Caco-2 (cell line): ENCODE measurements at regions not wholly inside any gene's neighbourhood (a gene's known extent, or its start where the extent isn't known, plus 50 kb on each side); places are given as distances from the start of the nearest gene placed in this dataset.

Experiments
- BruUV-seq: library from RNA; stranded (reverse); fragments of 400-500 nt; replicated peaks from 2 replicates; lab custom pipeline; 2021; lab: Mats Ljungman, UMichigan
- CTCF ChIA-PET: fragments of 300-600 bp; sonication (Branson Sonifier 250); formaldehyde crosslinking; loops from one replicate; lab custom pipeline; 2022; ENCODE audit warnings: antibody characterized with exemption; lab: Charles Lee
- POLR2A ChIA-PET: fragments of 300-600 bp; sonication (Branson Sonifier 250); formaldehyde crosslinking; loops from one replicate; lab custom pipeline; 2022; ENCODE audit warnings: antibody characterized with exemption; lab: Charles Lee
- DNase-seq, 2 experiments: peaks; one replicate each; pipeline versions ENCODE4 v3.0.0 to v3.0.0-alpha.2; 2020 to 2022
- H3K27me3 ChIP-seq: replicated peaks from 2 replicates; pipeline ENCODE4 v1.6.0; 2011; ENCODE audit warnings: low read length; ENCODE audit not compliant: control insufficient read depth, insufficient read depth
- H3K36me3 ChIP-seq: 2 replicates; pipeline ENCODE4 v1.5.1; 2011; ENCODE audit warnings: low read length; ENCODE audit not compliant: control insufficient read depth, insufficient read depth
- H3K4me1 ChIP-seq: fragments of 250-450 bp; sonication (Bioruptor Pico); 2 replicates; pipeline ENCODE4 v1.5.1; 2020; ENCODE audit warnings: mild to moderate bottlenecking
- H3K4me3 ChIP-seq: 2 replicates; pipeline ENCODE4 v1.5.1; 2011; ENCODE audit warnings: low read depth, mild to moderate bottlenecking, control low read depth, low read length
- H3K9me3 ChIP-seq: fragments of 250-450 bp; sonication (Bioruptor Pico); 2 replicates; pipeline ENCODE4 v1.5.1; 2020; ENCODE audit warnings: mild to moderate bottlenecking, moderate library complexity
- H3K27ac Mint-ChIP-seq: one replicate; pipeline ENCODE4 v1.8.0; 2022; ENCODE audit warnings: mixed read lengths; ENCODE audit not compliant: unreplicated experiment
- H3K27me3 Mint-ChIP-seq: one replicate; pipeline ENCODE4 v1.8.0; 2022; ENCODE audit warnings: mixed read lengths; ENCODE audit not compliant: insufficient read depth, unreplicated experiment
- H3K36me3 Mint-ChIP-seq: one replicate; pipeline ENCODE4 v1.8.0; 2022; ENCODE audit warnings: mild to moderate bottlenecking, mixed read lengths; ENCODE audit not compliant: insufficient read depth, unreplicated experiment
- H3K4me1 Mint-ChIP-seq: one replicate; pipeline ENCODE4 v1.8.0; 2022; ENCODE audit warnings: low read depth, mixed read lengths; ENCODE audit not compliant: unreplicated experiment
- H3K4me3 Mint-ChIP-seq: one replicate; pipeline ENCODE4 v1.8.0; 2022; ENCODE audit warnings: mild to moderate bottlenecking, moderate library complexity, mixed read lengths; ENCODE audit not compliant: unreplicated experiment
- H3K9me3 Mint-ChIP-seq: one replicate; pipeline ENCODE4 v1.8.0; 2022; ENCODE audit warnings: mixed read lengths; ENCODE audit not compliant: unreplicated experiment
- CTCF ChIP-seq, 2 experiments: fragments of 200-600 bp in 1 of 2; IDR thresholded peaks; 1 replicate in 1 of 2; 2 replicates in 1 of 2; pipeline versions ENCODE4 v1.5.1 to v1.8.0; 2011 to 2022; ENCODE audit warnings: antibody characterized with exemption in 1 of 2, control low read depth in 1 of 2, inconsistent platforms in 1 of 2, low read depth in 1 of 2, low read length in 1 of 2, mild to moderate bottlenecking in 1 of 2, moderate library complexity in 1 of 2; ENCODE audit not compliant: insufficient read depth in 1 of 2, severe bottlenecking in 1 of 2, unreplicated experiment in 1 of 2
- intact Hi-C: fragments of 100-400 bp; cut with micrococcal nuclease; formaldehyde crosslinking; loops from one replicate; pipeline ENCODE4 v1.10.0; 2022; ENCODE audit not compliant: unreplicated experiment

- no peaks in the 10 kb centered on the region for H3K36me3 ChIP-seq
- TF ChIP-seq CTCF (IDR thresholded peaks at IDR 0.05; ENCODE audit: insufficient read depth in 1 of 2, low read depth in 1 of 2, low read length in 1 of 2, severe bottlenecking in 1 of 2, unreplicated experiment in 1 of 2) = no peak
- H3K4me3 Mint-ChIP-seq = no peak overlapping the region
- H3K9me3 Mint-ChIP-seq = no peaks in the 10 kb centered on the region
- H3K27ac Mint-ChIP-seq = no peak overlapping the region
- ChIA-PET POLR2A (no interaction called here), CTCF (interaction anchor here (1.0 kb wide), 1 partner anchor 10 kb away, joined by 5 read pairs; no protein-coding TSS in a partner anchor)
- no peaks in the 10 kb centered on the region for H3K9me3 ChIP-seq
- H3K27me3 Mint-ChIP-seq = peaks cover 35% of the 10 kb centered on the region
- H3K36me3 Mint-ChIP-seq = no peaks in the 10 kb centered on the region
- intact Hi-C loops = no loop called here
- DNase-seq = no peak
- H3K4me3 ChIP-seq = no peak overlapping the region
- no peaks in the 10 kb centered on the region for H3K4me1 ChIP-seq
- no TSS peak for BruUV-seq
- H3K27me3 ChIP-seq = no peaks in the 10 kb centered on the region; the same call in 1 of the 2 replicates
- H3K4me1 Mint-ChIP-seq = no peaks in the 10 kb centered on the region
These were observed 204.5 kb downstream of the BRD1 start for GRCh38 chr22:49623176-49623575.

- no peak for TF ChIP-seq CTCF (IDR thresholded peaks at IDR 0.05; ENCODE audit: insufficient read depth in 1 of 2, low read depth in 1 of 2, low read length in 1 of 2, severe bottlenecking in 1 of 2, unreplicated experiment in 1 of 2)
- Mint-ChIP-seq H3K27ac (no peak overlapping the region), H3K36me3 (no peaks in the 10 kb centered on the region), H3K4me3 (no peak overlapping the region), H3K4me1 (no peaks in the 10 kb centered on the region), H3K27me3 (peaks cover 35% of the 10 kb centered on the region), H3K9me3 (no peaks in the 10 kb centered on the region)
- BruUV-seq = no TSS peak
- Histone ChIP-seq H3K36me3 (no peaks in the 10 kb centered on the region), H3K27me3 (no peaks in the 10 kb centered on the region; the same call in 1 of the 2 replicates), H3K4me3 (no peak overlapping the region), H3K9me3 (no peaks in the 10 kb centered on the region), H3K4me1 (no peaks in the 10 kb centered on the region)
- ChIA-PET CTCF (interaction anchor here (1.0 kb wide), 1 partner anchor 10 kb away, joined by 5 read pairs; no protein-coding TSS in a partner anchor), POLR2A (no interaction called here)
- intact Hi-C loops = no loop called here
- DNase-seq = no peak
These were observed 205.2 kb downstream of the BRD1 start for GRCh38 chr22:49622241-49623105.

- BruUV-seq = no TSS peak
- Mint-ChIP-seq H3K9me3 (no peaks in the 10 kb centered on the region), H3K4me1 (no peaks in the 10 kb centered on the region), H3K27ac (no peak overlapping the region), H3K36me3 (no peaks in the 10 kb centered on the region), H3K27me3 (peaks cover 35% of the 10 kb centered on the region), H3K4me3 (no peak overlapping the region)
- CTCF ChIA-PET = no interaction called here
- H3K4me1 ChIP-seq = no peaks in the 10 kb centered on the region
- TF ChIP-seq CTCF (IDR thresholded peaks at IDR 0.05; ENCODE audit: insufficient read depth in 1 of 2, low read depth in 1 of 2, low read length in 1 of 2, severe bottlenecking in 1 of 2, unreplicated experiment in 1 of 2) = no peak
- H3K36me3 ChIP-seq = no peaks in the 10 kb centered on the region
- POLR2A ChIA-PET = no interaction called here
- H3K27me3 ChIP-seq = no peaks in the 10 kb centered on the region; the same call in 1 of the 2 replicates
- intact Hi-C loops = no loop called here
- no peak for DNase-seq
- H3K9me3 ChIP-seq = no peaks in the 10 kb centered on the region
- H3K4me3 ChIP-seq = no peak overlapping the region
These were observed 206.0 kb downstream of the BRD1 start for GRCh38 chr22:49621601-49622210.
